HK-2 (cell line): ENCODE measurements at regions not wholly inside any gene's neighbourhood (a gene's known extent, or its start where the extent isn't known, plus 50 kb on each side); places are given as distances from the start of the nearest gene placed in this dataset.
A peak's percentile ranks its signal among the peaks of the same experiment; 100 is the strongest.

Experiments
- DNase-seq: peaks from one replicate; pipeline ENCODE4 v3.0.0-alpha.2; 2018; ENCODE audit not compliant: unreplicated experiment

DNA sequence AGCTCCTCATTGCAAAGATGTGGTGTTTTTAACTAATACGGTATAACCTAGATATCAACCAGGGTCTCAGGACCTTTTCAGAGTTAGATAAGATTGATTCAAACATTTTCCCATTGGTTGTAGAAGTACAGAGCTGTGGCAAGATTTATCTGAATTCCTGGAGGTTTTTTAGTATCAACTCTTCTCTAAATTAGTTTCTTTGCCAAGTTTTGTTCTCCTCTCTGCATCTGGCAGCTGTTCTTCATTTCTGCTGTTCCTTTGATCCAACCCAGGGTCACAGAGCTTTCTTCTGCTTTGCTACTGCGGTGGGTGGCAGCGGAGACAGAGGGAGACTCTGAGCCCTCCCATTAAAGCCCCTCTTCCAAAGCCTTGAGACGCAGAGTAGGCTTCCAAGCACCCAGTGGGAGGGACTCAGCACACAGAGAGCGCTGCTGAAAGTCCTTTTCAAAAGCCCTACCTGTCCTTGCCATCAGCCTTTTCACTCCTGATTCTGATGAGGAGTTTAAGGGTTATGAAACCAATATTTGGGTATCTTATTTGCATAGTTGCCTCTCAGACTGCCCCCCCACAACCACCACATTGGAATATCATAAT is 146.3 kb upstream of the EEPD1 start:
- no peak for DNase-seq

DNA sequence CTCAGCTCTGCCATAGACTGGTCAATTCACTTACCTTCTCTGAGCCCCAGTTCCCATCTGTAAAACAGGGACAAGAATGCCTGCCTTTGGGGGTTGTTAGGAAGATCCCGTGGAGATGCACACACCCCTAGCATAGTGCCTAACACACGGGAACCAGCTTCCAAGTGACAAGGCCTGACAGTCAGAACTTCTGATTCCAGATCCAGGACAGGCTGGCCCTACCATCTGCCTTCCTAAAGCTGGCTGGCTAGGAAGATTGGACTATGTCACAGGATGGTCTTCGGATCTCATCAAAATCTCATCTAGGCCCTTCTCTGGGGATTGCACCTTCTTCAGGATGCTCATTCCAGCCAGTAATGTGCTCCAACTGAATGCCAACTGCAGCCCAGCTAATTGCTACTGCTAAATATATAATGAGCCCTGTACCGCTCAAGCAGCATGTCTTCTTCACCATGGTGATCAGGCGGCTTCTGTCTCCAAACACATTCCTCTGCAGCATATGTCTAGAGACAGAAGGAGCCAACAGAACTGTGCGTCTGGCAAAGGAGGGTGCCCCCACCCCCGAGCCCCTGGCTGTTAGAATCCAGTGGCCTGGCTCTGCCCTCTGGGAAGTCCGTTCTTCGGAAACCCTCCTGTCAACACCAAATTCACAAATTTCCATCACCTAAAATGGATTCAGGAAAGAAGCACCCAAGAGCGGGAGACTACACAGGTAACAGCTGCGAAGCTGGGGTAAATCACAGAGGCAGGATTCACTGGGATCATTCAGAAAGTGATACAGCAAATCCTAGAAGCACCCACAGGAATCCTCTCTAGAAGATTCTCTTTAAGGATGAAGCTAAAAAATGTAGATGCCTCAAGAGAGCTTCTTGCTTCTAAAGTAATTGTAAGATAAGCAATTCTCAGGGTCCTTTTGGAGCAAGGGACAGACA is 142.1 kb upstream of the EEPD1 start:
- no peak for DNase-seq

DNA sequence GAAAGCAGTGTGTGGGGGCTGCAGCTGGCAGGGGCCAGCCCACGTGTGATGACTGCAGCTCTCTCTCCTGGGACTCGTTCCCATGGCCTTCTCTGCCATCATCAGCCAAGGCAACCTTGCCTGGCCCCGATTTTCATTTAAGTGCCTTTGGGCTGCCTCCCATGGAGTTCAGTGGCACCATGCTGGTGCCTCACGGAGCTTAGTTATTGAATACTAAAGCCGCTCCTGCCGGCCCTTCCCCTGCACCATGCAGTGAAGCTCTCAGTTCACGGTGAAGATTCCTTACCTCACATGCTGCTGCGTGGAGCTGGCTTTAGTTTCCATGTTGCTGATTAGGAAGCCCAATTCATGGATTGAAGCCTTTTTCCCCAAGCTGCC is 141.5 kb upstream of the EEPD1 start:
- DNase-seq: no peak

- DNase-seq: no peak
Observed at GRCh38 chr7:36013246-36014014, 139.6 kb upstream of the EEPD1 start.

DNA sequence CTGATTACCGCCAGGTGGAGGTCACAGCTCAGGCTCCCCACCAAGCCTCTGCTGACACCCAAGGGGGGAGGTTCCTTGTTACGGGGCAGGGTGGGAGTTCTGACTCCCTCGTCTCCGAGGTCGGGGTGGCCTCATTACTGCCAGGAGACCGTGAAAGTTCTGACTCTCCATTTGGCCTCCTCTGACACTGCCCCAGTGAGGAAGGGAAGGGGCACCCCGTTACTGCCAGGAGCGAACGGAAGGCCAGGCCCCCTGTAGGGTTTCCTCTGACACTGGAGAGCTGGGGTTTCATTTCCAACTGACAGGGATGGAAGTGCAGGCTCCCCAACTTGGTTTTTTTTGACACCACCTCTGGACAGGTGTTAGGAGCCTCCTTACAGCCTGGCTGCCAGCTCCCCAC is 138.1 kb upstream of the EEPD1 start:
- no peak for DNase-seq

DNA sequence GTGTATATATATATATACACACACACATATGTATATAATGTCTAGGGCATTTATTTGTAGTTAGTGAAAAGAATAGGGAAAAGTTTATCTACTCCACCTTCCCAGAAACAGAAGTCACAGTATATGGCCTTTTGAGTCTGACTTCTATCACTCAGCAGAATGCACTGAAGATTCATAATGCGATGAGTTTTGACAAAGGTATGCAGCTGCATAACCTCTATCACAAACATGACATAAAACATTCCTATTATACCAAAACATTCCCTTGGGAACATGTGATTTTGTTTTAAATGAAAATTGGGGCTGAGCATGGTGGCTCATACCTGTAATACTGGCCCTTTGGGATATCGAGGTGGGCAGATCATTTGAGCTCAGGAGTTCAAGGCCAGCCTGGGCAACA is 137.3 kb upstream of the EEPD1 start:
- no peak for DNase-seq

DNA sequence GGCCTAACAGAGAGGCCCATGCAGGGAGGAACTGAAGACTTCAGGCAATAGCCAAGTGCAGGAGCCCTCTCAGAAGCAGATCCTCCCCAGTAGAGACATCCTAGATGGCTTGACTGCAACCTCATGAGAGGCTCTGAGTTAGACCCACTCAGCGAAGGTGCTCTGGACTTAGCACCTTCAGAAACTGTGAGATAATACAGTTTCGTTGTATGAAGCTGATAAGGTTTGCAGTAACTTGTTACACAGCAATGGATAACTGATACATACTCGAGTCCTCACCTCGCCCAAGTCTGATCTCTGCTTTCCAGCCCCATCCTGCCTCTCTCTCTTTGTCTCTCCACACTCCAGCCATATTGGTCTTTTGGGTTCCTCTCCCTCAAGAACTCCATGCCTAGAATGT is 136.4 kb upstream of the EEPD1 start:
- no peak for DNase-seq

- no peak for DNase-seq
Observed at GRCh38 chr7:36017111-36017510, 135.9 kb upstream of the EEPD1 start.

DNA sequence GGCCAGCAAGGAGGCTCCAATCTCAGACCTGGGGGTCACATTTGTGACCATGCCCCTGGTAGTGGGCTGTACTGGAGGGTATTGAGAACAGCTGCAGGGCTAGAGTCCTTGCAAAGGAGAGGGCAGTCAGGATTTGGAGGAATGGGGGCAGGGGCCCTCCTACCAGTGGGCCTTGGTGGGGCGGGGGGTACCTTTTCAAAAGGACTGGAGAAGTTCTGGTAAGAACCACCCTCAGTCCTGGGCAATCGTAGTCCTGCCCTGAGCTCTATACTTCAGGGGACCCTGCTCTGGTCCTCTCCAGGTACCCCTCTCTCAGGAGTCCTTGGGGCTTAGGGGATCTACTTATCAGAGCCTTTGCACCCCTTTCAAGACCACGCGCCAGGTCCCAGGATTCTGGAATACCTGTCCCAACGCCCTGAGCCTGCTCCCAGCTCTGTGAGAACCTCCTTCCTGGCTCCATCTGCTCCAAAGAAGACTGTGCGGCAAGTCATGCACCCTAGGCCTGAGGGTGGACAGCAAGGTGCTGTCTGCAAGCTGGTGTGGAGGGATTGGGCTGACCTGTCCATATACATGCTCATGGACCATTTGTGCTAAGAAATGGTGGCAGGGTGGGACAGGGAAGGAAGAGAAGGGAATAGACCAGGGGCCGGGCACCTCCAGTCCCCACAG is 134.1 kb upstream of the EEPD1 start:
- no peak for DNase-seq

GRCh38 chr7:36019538-36019937 is 133.5 kb upstream of the EEPD1 start:
- DNase-seq: no peak

DNA sequence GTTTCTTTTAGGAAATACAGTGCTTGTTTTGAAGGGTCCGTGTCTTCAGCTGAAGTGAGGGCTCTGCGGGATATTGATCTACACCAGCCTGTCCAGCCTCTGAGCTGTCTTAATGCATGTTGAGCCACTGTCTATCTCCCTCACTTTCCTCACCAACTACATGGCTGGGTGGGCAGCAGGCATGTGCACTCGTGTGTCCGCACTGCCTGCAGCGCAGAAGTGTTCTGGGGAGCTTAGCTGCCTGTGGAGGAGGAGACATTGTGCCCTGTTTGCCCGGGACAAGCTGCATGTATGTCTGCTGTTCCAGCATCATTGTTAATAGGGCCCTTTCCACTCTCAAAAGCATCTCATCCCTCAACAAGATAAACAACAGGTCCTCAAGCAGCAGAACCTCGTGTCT is 133.1 kb upstream of the EEPD1 start:
- DNase-seq: no peak

DNA sequence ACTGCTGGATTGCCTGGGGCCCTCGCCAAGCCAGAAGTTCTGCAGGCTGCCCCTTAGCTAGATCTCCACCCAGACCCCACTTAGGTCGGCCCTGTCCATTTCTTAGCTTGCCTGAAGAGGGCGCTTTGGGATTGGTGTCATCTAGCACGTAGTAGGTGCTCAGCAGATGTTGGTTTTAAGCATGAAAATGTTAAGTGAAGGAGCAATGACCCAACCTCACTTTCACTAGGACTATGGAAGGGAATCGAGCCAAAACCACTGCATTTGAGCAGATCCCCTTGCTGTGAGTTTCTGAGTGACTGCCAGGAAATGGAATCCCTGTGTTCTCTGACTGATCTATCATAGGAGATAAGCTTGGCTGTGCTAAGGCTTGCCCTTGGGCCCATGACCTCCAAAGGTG is 131.7 kb upstream of the EEPD1 start:
- no peak for DNase-seq

- DNase-seq: no peak
Observed at GRCh38 chr7:36021917-36022550, 131.0 kb upstream of the EEPD1 start.

GRCh38 chr7:36023033-36023560 is 130.0 kb upstream of the EEPD1 start:
- no peak for DNase-seq

GRCh38 chr7:36025190-36025589 is 127.9 kb upstream of the EEPD1 start:
- DNase-seq: no peak

- no peak for DNase-seq
Observed at GRCh38 chr7:36029311-36029710, 123.7 kb upstream of the EEPD1 start.

GRCh38 chr7:36029853-36030515 is 123.1 kb upstream of the EEPD1 start:
- no peak for DNase-seq

DNA sequence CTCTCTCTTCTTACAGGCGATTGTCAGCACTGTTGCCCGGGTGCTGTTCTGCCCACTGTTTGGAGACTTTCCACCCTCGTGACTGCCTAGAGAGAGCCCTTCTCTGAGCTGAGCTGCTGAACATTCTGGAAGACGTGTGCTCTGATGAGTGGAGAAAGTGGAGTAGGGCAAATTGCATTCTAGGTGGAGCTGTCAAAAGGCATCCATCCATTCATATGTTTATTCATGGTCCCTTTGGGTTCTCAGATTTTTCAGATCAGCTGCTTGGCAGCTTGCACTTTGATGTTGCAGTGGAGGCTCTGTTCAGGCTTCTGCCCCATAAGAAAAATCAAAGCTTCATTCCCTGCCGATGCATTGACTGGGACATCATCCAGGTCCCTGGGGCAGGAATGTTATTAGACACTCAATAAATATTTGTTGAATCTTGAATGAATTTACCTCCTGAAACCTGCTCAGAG is 120.7 kb upstream of the EEPD1 start:
- DNase-seq: no peak

DNA sequence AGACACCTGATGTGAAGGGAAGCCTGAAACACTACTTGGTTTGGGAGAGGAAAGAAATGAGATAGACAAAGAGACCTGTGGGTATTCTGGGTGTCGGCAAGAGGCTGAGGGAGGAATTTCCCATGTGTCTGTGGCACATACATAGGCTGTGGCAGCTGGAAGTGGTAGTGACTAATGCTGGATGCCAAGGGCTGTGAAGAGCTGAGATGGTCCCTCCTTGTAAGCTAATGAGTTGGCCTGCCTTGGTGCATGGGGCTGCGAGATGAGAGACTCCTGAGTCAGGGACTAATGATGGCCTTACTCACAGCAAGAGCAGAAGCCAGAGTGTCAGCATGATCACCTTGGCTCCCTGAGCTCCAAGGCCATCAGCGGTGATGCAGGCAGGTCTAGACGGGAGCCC is 119.0 kb upstream of the EEPD1 start:
- peak; percentile 6 for DNase-seq

- no peak for DNase-seq
Observed at GRCh38 chr7:36035186-36035585, 117.9 kb upstream of the EEPD1 start.

DNA sequence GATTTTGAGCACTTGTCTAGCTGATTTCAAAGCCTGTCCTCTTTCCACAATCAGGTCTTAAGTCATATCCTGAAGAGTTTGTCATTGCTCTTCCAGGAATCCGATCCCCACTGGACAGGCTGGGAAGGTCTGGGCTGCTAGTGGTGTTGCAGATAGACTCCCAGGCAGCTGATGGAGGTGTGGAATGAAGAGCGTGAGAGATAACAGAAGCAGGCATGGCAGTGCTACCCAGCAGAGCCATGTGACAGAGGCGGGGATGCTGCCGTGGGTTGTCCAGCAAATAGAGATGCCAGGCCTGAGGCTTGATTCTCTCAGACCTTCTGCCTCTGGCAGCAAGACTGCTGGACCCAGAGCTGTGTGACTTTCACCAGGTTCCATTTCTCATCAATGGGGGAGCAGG is 116.5 kb upstream of the EEPD1 start:
- DNase-seq: no peak
